SK-N-SH treated with all-trans-retinoic acid at 6 μM for 48 hours (cell line): ENCODE measurements at regions not wholly inside any gene's neighbourhood (a gene's known extent, or its start where the extent isn't known, plus 50 kb on each side); places are given as distances from the start of the nearest gene placed in this dataset.
"Not testable (repeated sequence)": the region's sequence is repeated elsewhere in the genome, so short reads cannot be mapped to it uniquely, and the experiment has no call there.

Source experiments
- ATAC-seq: fragments of 200-7000 bp; cut with Tn5 transposase; 3 replicates; pipeline ENCODE4 v1.9.1; 2020; ENCODE audit warnings: mild to moderate bottlenecking, moderate library complexity
- ARNTL ChIP-seq: fragments of 450-650 bp; formaldehyde crosslinking; IDR thresholded peaks from 2 replicates; pipeline ENCODE4 v1.5.0; 2020; ENCODE audit warnings: low read depth, mild to moderate bottlenecking, moderate library complexity, borderline replicate concordance
- BACH2 ChIP-seq: fragments of 250-450 bp; sonication (Bioruptor Pico); IDR thresholded peaks from 2 replicates; pipeline ENCODE4 v1.9.0; 2021; ENCODE audit warnings: mild to moderate bottlenecking, borderline replicate concordance
- CREB5 ChIP-seq: fragments of 250-450 bp; sonication (Bioruptor Pico); IDR thresholded peaks from 2 replicates; pipeline ENCODE4 v1.5.1; 2020; ENCODE audit warnings: low read depth, mild to moderate bottlenecking, moderate library complexity
- CSDC2 ChIP-seq: fragments of 250-450 bp; sonication (Bioruptor Pico); IDR thresholded peaks from 2 replicates; pipeline ENCODE4 v1.5.0; 2020; ENCODE audit warnings: mild to moderate bottlenecking, moderate library complexity
- CSRNP3 ChIP-seq: fragments of 250-450 bp; sonication (Bioruptor Pico); IDR thresholded peaks from 2 replicates; pipeline ENCODE4 v1.5.1; 2021; ENCODE audit warnings: mild to moderate bottlenecking, moderate library complexity
- ESRRG ChIP-seq: fragments of 250-450 bp; sonication (Bioruptor Pico); IDR thresholded peaks from 2 replicates; pipeline ENCODE4 v1.6.1; 2021; ENCODE audit warnings: mild to moderate bottlenecking
- ISL1 ChIP-seq: fragments of 250-450 bp; sonication (Bioruptor Pico); IDR thresholded peaks from 2 replicates; pipeline ENCODE4 v2.1.2; 2022; ENCODE audit warnings: mild to moderate bottlenecking, moderate library complexity
- OSR1 ChIP-seq: fragments of 250-450 bp; sonication (Bioruptor Pico); IDR thresholded peaks from 2 replicates; pipeline ENCODE4 v1.8.0; 2022; ENCODE audit warnings: moderate library complexity, mild to moderate bottlenecking, inconsistent platforms
- RARB ChIP-seq: fragments of 250-450 bp; sonication (Bioruptor Pico); IDR thresholded peaks from 2 replicates; pipeline ENCODE4 v1.8.0; 2021; ENCODE audit warnings: mild to moderate bottlenecking, moderate library complexity
- SNAI2 ChIP-seq: fragments of 250-450 bp; sonication (Bioruptor Pico); IDR thresholded peaks from 2 replicates; pipeline ENCODE4 v1.5.0; 2020; ENCODE audit warnings: mild to moderate bottlenecking, moderate library complexity
- TCF4 ChIP-seq: fragments of 250-450 bp; sonication (Bioruptor Pico); IDR thresholded peaks from 2 replicates; pipeline ENCODE4 v1.8.0; 2021; ENCODE audit warnings: mild to moderate bottlenecking, moderate library complexity, borderline replicate concordance
- TOX ChIP-seq: fragments of 250-450 bp; sonication (Bioruptor Pico); IDR thresholded peaks from 2 replicates; pipeline ENCODE4 v1.8.0; 2021; ENCODE audit warnings: mild to moderate bottlenecking, moderate library complexity, borderline replicate concordance
- TSHZ2 ChIP-seq: fragments of 250-450 bp; sonication (Bioruptor Pico); IDR thresholded peaks from 2 replicates; pipeline ENCODE4 v1.5.0; 2020; ENCODE audit warnings: mild to moderate bottlenecking, moderate library complexity
- ZC3H10 ChIP-seq: fragments of 250-450 bp; sonication (Bioruptor Pico); IDR thresholded peaks from 2 replicates; pipeline ENCODE4 v1.5.1; 2021; ENCODE audit warnings: mild to moderate bottlenecking, moderate library complexity
- ZFP3 ChIP-seq: fragments of 250-450 bp; sonication (Bioruptor Pico); IDR thresholded peaks from 2 replicates; pipeline ENCODE4 v1.5.0; 2020; ENCODE audit warnings: mild to moderate bottlenecking, moderate library complexity
- ZFP30 ChIP-seq: fragments of 450-650 bp; formaldehyde crosslinking; IDR thresholded peaks from 2 replicates; pipeline ENCODE4 v1.5.0; 2022; ENCODE audit warnings: mild to moderate bottlenecking, moderate library complexity
- ZNF565 ChIP-seq: fragments of 450-650 bp; formaldehyde crosslinking; conservative IDR thresholded peaks from 2 replicates; pipeline ENCODE4 v1.5.0; 2020; ENCODE audit warnings: low read depth, mild to moderate bottlenecking, moderate library complexity
- ZNF8 ChIP-seq: fragments of 450-650 bp; formaldehyde crosslinking; IDR thresholded peaks from 2 replicates; pipeline ENCODE4 v1.5.0; 2020; ENCODE audit warnings: mild to moderate bottlenecking, moderate library complexity

- not testable (repeated sequence) for ATAC-seq
Observed at GRCh38 chr2:215889240-215889969, 123.9 kb downstream of the MREG start.

- no peak for ATAC-seq
Observed at GRCh38 chr2:215888680-215889079, 124.7 kb downstream of the MREG start.

GRCh38 chr2:215887303-215887702 is 126.0 kb downstream of the MREG start:
- TF ChIP-seq ZFP30 (CRISPR knock-in tag) (no peak), BACH2 (CRISPR knock-in tag) (no peak), SNAI2 (CRISPR knock-in tag) (no peak), ARNTL (CRISPR knock-in tag) (no peak), TSHZ2 (CRISPR knock-in tag) (no peak), ESRRG (no peak), ZFP3 (CRISPR knock-in tag) (no peak), ZNF565 (CRISPR knock-in tag) (no peak), CSDC2 (no peak), CSRNP3 (no peak), TOX (CRISPR knock-in tag) (no peak), RARB (no peak), ISL1 (no peak), OSR1 (CRISPR knock-in tag) (no peak)

More at GRCh38 chr2:215888680-215889079, 124.7 kb downstream of the MREG start:
- TF ChIP-seq ZNF8 (CRISPR knock-in tag) (no peak), TCF4 (CRISPR knock-in tag) (no peak), RARB (no peak)

GRCh38 chr2:215886022-215886421 is 127.3 kb downstream of the MREG start:
- TF ChIP-seq ZC3H10 (CRISPR knock-in tag) (no peak), ISL1 (no peak), ZFP30 (CRISPR knock-in tag) (no peak), TCF4 (CRISPR knock-in tag) (no peak), CREB5 (CRISPR knock-in tag) (no peak), ZNF565 (CRISPR knock-in tag) (no peak), ZFP3 (CRISPR knock-in tag) (no peak), TSHZ2 (CRISPR knock-in tag) (no peak), TOX (CRISPR knock-in tag) (no peak)
- ATAC-seq: no peak

More at GRCh38 chr2:215887303-215887702, 126.0 kb downstream of the MREG start:
- ATAC-seq: no peak

GRCh38 chr2:215885536-215885935 is 127.8 kb downstream of the MREG start:
- TF ChIP-seq RARB: no peak
- no peak for TF ChIP-seq ZFP30 (CRISPR knock-in tag)
- no peak for TF ChIP-seq TOX (CRISPR knock-in tag)
- TF ChIP-seq ESRRG: no peak
- no peak for ATAC-seq
